Naive thymus-derived CD4-positive, alpha-beta T cell (primary cell): ENCODE measurements at regions not wholly inside any gene's neighbourhood (a gene's known extent, or its start where the extent isn't known, plus 50 kb on each side); places are given as distances from the start of the nearest gene placed in this dataset.
"Not testable (repeated sequence)": the region's sequence is repeated elsewhere in the genome, so short reads cannot be mapped to it uniquely, and the experiment has no call there.

ENCODE experiments used
- ATAC-seq: fragments of 150-1000 bp; cut with Tn5 transposase; 2 replicates; pipeline ENCODE4 v1.10.0; 2021; ENCODE audit warnings: mild to moderate bottlenecking, moderate library complexity
- CTCF ChIA-PET: fragments of 350-600 bp; sonication (Branson Sonifier 250); formaldehyde crosslinking; loops from one replicate; lab custom pipeline; 2021; ENCODE audit warnings: antibody characterized with exemption; lab: Charles Lee
- POLR2A ChIA-PET: fragments of 350-600 bp; sonication (Branson Sonifier 250); formaldehyde crosslinking; loops from one replicate; lab custom pipeline; 2021; ENCODE audit warnings: antibody characterized with exemption, inconsistent platforms; lab: Charles Lee
- DNase-seq, 9 donors: peaks; one replicate each; pipeline versions ENCODE4 v3.0.0 to v3.0.0-alpha.2; 2020 to 2022; ENCODE audit warnings: mixed read lengths in 1 of 9
- H3K27ac ChIP-seq: one replicate; pipeline ENCODE4 v1.7.0; 2013; ENCODE audit warnings: mild to moderate bottlenecking, low read depth, low read length, moderate library complexity
- H3K27me3 ChIP-seq, 2 donors: one replicate each; pipeline ENCODE4 v1.7.0; 2013; ENCODE audit warnings: low read length in 2 of 2, mild to moderate bottlenecking in 2 of 2, moderate library complexity in 2 of 2; ENCODE audit not compliant: control insufficient read depth in 2 of 2, insufficient read depth in 2 of 2
- H3K36me3 ChIP-seq, 3 experiments: 1 replicate in 2 of 3; 2 replicates in 1 of 3; pipeline ENCODE4 v1.7.0; 2013; ENCODE audit warnings: low read length in 3 of 3, mild to moderate bottlenecking in 3 of 3, moderate library complexity in 1 of 3; ENCODE audit not compliant: insufficient read depth in 3 of 3, control insufficient read depth in 2 of 3
- H3K4me1 ChIP-seq, 2 donors: one replicate each; pipeline ENCODE4 v1.7.0; 2013; ENCODE audit warnings: low read length in 2 of 2, mild to moderate bottlenecking in 2 of 2, moderate library complexity in 1 of 2; ENCODE audit not compliant: control insufficient read depth in 2 of 2, insufficient read depth in 2 of 2
- H3K4me3 ChIP-seq: 2 replicates; pipeline ENCODE4 v1.7.0; 2013; ENCODE audit warnings: mild to moderate bottlenecking, low read length
- H3K9me3 ChIP-seq, 3 experiments: 1 replicate in 2 of 3; 2 replicates in 1 of 3; pipeline ENCODE4 v1.7.0; 2013; ENCODE audit warnings: low read length in 3 of 3; ENCODE audit not compliant: control insufficient read depth in 2 of 3
- H3K27ac Mint-ChIP-seq, 9 donors: one replicate each; pipeline ENCODE4 v1.8.0; 2020 to 2022; ENCODE audit warnings: mixed read lengths in 9 of 9, mild to moderate bottlenecking in 8 of 9, moderate library complexity in 5 of 9, inconsistent platforms in 2 of 9
- H3K27me3 Mint-ChIP-seq, 5 donors: one replicate each; pipeline ENCODE4 v1.8.0; 2021 to 2022; ENCODE audit warnings: mixed read lengths in 5 of 5, mild to moderate bottlenecking in 1 of 5
- H3K36me3 Mint-ChIP-seq, 5 donors: one replicate each; pipeline ENCODE4 v1.8.0; 2020 to 2022; ENCODE audit warnings: mixed read lengths in 5 of 5, mild to moderate bottlenecking in 3 of 5, inconsistent platforms in 1 of 5
- H3K4me1 Mint-ChIP-seq, 7 donors: one replicate each; pipeline ENCODE4 v1.8.0; 2020 to 2022; ENCODE audit warnings: mixed read lengths in 7 of 7, mild to moderate bottlenecking in 3 of 7, inconsistent platforms in 1 of 7
- H3K4me3 Mint-ChIP-seq, 10 donors: one replicate each; pipeline ENCODE4 v1.8.0; 2020 to 2022; ENCODE audit warnings: mild to moderate bottlenecking in 10 of 10, mixed read lengths in 10 of 10, moderate library complexity in 6 of 10, inconsistent platforms in 2 of 10
- H3K9me3 Mint-ChIP-seq, 11 donors: one replicate each; pipeline ENCODE4 v1.8.0; 2020 to 2022; ENCODE audit warnings: mixed read lengths in 11 of 11, mild to moderate bottlenecking in 4 of 11, inconsistent platforms in 1 of 11, moderate library complexity in 1 of 11
- intact Hi-C, 2 donors: fragments of 100-400 bp; cut with micrococcal nuclease; formaldehyde crosslinking; loops; one replicate each; pipeline ENCODE4 v1.15.1; 2023

GRCh38 chr13:89212186-89212585 lies 1541.0 kb downstream of the SLITRK5 start:
- no peak overlapping the region for H3K27ac Mint-ChIP-seq
- Histone ChIP-seq H3K9me3 (no peaks in the 10 kb centered on the region), H3K27me3 (no peaks in the 10 kb centered on the region), H3K27ac (no peak overlapping the region), H3K4me3 (no peak overlapping the region), H3K36me3 (no peaks in the 10 kb centered on the region), H3K4me1 (no peaks in the 10 kb centered on the region)
- intact Hi-C loops, result no loop called here
- H3K36me3 Mint-ChIP-seq, result no peaks in the 10 kb centered on the region
- DNase-seq (no peak), ATAC-seq (no peak)
- ChIA-PET CTCF (no interaction called here), POLR2A (no interaction called here)
- no peaks in the 10 kb centered on the region for H3K4me1 Mint-ChIP-seq
- no peak overlapping the region for H3K4me3 Mint-ChIP-seq
- no peaks in the 10 kb centered on the region for H3K27me3 Mint-ChIP-seq
- peaks cover 0 to 17% (median 4%) of the 10 kb centered on the region in 11 donors for H3K9me3 Mint-ChIP-seq

DNA sequence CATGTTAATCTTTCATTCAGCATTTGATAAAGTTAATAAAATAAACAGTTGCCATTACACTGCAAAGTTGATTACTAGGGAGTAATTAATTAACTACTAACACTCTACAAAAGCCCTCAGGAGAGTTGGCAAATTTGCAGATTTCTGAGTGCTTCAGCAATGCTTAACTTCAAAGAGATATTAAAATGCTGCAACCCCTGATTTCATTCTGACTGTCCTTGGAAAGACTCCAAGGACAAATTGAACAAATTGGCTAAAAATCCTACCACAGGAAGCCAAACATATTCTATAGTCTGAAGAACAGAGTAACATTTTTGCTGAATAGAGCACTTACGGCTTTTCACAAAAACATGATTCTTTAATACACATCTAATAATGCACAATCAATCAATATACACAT lies 1543.0 kb downstream of the SLITRK5 start:
- ATAC-seq, result no peak
- H3K27me3 ChIP-seq, result no peaks in the 10 kb centered on the region
- ChIA-PET CTCF (no interaction called here), POLR2A (no interaction called here)
- no peaks in the 10 kb centered on the region for H3K4me1 ChIP-seq
- peaks cover 0 to 17% (median 4%) of the 10 kb centered on the region in 11 donors for H3K9me3 Mint-ChIP-seq
- no peaks in the 10 kb centered on the region for H3K9me3 ChIP-seq
- no peaks in the 10 kb centered on the region for H3K36me3 ChIP-seq
- no peaks in the 10 kb centered on the region for H3K27me3 Mint-ChIP-seq
- intact Hi-C loops, result no loop called here
- no peak for DNase-seq
- no peak overlapping the region for H3K4me3 ChIP-seq
- no peak overlapping the region for H3K4me3 Mint-ChIP-seq
- no peaks in the 10 kb centered on the region for H3K36me3 Mint-ChIP-seq
- H3K27ac ChIP-seq, result no peak overlapping the region
- no peaks in the 10 kb centered on the region for H3K4me1 Mint-ChIP-seq
- H3K27ac Mint-ChIP-seq, result no peak overlapping the region

GRCh38 chr13:89215319-89215718 lies 1544.1 kb downstream of the SLITRK5 start:
- H3K9me3 Mint-ChIP-seq, result peaks cover 0 to 17% (median 4%) of the 10 kb centered on the region in 11 donors
- H3K4me1 Mint-ChIP-seq, H3K36me3 ChIP-seq, intact Hi-C loops, H3K4me3 Mint-ChIP-seq, POLR2A ChIA-PET, H3K27me3 Mint-ChIP-seq, H3K27ac ChIP-seq, H3K27me3 ChIP-seq, H3K4me1 ChIP-seq, H3K9me3 ChIP-seq, H3K4me3 ChIP-seq, CTCF ChIA-PET, H3K27ac Mint-ChIP-seq, H3K36me3 Mint-ChIP-seq, ATAC-seq, DNase-seq: not testable (repeated sequence)

- ATAC-seq (no peak), DNase-seq (no peak)
- H3K9me3 ChIP-seq, result no peaks in the 10 kb centered on the region
- no peaks in the 10 kb centered on the region for H3K27me3 ChIP-seq
- Mint-ChIP-seq H3K36me3 (no peaks in the 10 kb centered on the region), H3K4me3 (no peak overlapping the region), H3K27me3 (no peaks in the 10 kb centered on the region), H3K4me1 (no peaks in the 10 kb centered on the region), H3K27ac (no peak overlapping the region), H3K9me3 (peaks cover 2 to 33% (median 12%) of the 10 kb centered on the region in 11 donors)
- ChIA-PET CTCF (no interaction called here), POLR2A (no interaction called here)
- H3K4me3 ChIP-seq, result no peak overlapping the region
- no peaks in the 10 kb centered on the region for H3K4me1 ChIP-seq
- intact Hi-C loops, result no loop called here
- H3K27ac ChIP-seq, result no peak overlapping the region
- H3K36me3 ChIP-seq, result no peaks in the 10 kb centered on the region
These were observed 1546.6 kb downstream of the SLITRK5 start for GRCh38 chr13:89217813-89218212.

DNA sequence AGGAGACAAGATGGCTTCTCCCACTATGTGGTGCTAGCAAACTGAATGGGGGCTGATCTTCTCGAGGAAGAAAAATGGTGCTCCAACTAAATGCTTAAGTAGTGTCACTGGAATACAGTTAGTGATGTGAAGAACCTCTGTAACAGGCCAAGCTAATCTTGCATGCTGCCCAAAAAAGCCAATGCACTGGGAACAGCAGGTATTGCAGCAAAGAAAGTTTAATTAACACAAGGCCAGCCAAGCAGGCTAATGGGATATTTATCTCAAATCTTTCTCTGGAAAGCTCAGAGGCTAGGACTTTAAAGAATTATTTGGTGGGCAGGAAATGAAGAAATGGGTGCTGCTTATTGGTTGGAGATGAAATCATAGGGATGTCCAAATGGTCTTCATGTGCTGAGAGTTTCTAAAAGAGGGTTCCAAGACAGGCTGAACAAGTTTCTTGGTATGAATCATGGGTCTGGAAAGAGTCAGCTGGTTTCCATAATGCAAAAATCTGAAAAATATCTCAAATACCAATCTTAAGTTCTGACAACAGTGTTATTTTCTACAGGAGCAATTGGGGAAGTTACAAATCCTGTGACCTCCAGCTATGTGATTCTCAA lies 1550.5 kb downstream of the SLITRK5 start:
- Mint-ChIP-seq H3K36me3 (no peaks in the 10 kb centered on the region), H3K4me1 (no peaks in the 10 kb centered on the region), H3K27me3 (no peaks in the 10 kb centered on the region), H3K9me3 (peaks cover 0 to 24% (median 11%) of the 10 kb centered on the region in 11 donors), H3K4me3 (no peak overlapping the region), H3K27ac (no peak overlapping the region)
- no peak for DNase-seq
- Histone ChIP-seq H3K36me3 (no peaks in the 10 kb centered on the region), H3K4me1 (no peaks in the 10 kb centered on the region), H3K27me3 (no peaks in the 10 kb centered on the region), H3K9me3 (no peaks in the 10 kb centered on the region), H3K4me3 (no peak overlapping the region), H3K27ac (no peak overlapping the region)
- ChIA-PET POLR2A (no interaction called here), CTCF (no interaction called here)
- intact Hi-C loops, result no loop called here
- no peak for ATAC-seq

DNA sequence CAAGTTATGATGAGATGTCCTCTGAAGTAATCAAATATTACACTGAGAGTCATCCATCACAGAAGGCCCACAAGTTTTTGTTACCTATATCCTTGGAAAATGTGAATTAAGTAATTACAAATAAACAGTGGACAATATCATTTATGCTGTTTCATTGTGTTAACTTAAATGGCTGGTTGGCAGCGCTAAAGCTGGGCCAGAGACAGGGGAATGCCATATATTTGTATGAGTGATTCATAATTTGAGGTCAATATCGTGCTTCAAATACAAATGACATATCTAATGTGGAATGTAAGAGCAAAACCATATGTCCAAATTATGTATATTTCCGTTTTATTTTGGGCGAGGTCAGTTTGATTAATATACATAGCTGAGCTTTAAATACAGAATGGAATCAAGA lies 1556.2 kb downstream of the SLITRK5 start:
- Histone ChIP-seq H3K36me3 (no peaks in the 10 kb centered on the region), H3K9me3 (no peaks in the 10 kb centered on the region), H3K27ac (no peak overlapping the region), H3K4me3 (no peak overlapping the region), H3K4me1 (no peaks in the 10 kb centered on the region), H3K27me3 (no peaks in the 10 kb centered on the region)
- ATAC-seq, result no peak
- ChIA-PET CTCF (no interaction called here), POLR2A (no interaction called here)
- H3K9me3 Mint-ChIP-seq, result peaks cover 3 to 24% (median 9%) of the 10 kb centered on the region in 11 donors
- H3K36me3 Mint-ChIP-seq, result no peaks in the 10 kb centered on the region
- H3K4me3 Mint-ChIP-seq, result no peak overlapping the region
- no peak overlapping the region for H3K27ac Mint-ChIP-seq
- no peaks in the 10 kb centered on the region for H3K27me3 Mint-ChIP-seq
- intact Hi-C loops, result no loop called here
- H3K4me1 Mint-ChIP-seq, result no peaks in the 10 kb centered on the region
- DNase-seq, result no peak

- ChIA-PET CTCF (no interaction called here), POLR2A (no interaction called here)
- Histone ChIP-seq H3K27ac (no peak overlapping the region), H3K27me3 (no peaks in the 10 kb centered on the region), H3K36me3 (no peaks in the 10 kb centered on the region), H3K4me1 (no peaks in the 10 kb centered on the region), H3K9me3 (peaks cover 0 to 4% (median 0%) of the 10 kb centered on the region in 3 experiments), H3K4me3 (no peak overlapping the region)
- Mint-ChIP-seq H3K27me3 (no peaks in the 10 kb centered on the region), H3K4me1 (no peaks in the 10 kb centered on the region), H3K27ac (no peak overlapping the region), H3K4me3 (no peak overlapping the region), H3K36me3 (no peaks in the 10 kb centered on the region), H3K9me3 (peaks cover 0 to 10% (median 4%) of the 10 kb centered on the region in 11 donors)
- ATAC-seq, result no peak
- DNase-seq, result no peak
- intact Hi-C loops, result no loop called here
These were observed 1567.3 kb downstream of the SLITRK5 start for GRCh38 chr13:89238496-89238895.
